ENCODE measurements at regions not wholly inside any gene's neighbourhood (a gene's known extent, or its start where the extent isn't known, plus 50 kb on each side); places are given as distances from the start of the nearest gene placed in this dataset.

GRCh38 chr5:58040846-58041245 lies 419.0 kb downstream of the PLK2 start:
- Histone ChIP-seq H3K9ac (replicated peaks in 1 of 4; ENCODE audit: extremely low read depth in 1 of 4, low read depth in 3 of 4, low read length in 3 of 4) (no peak overlapping the region), H2AFZ (ENCODE audit: low read length) (no peak overlapping the region), H4K5ac (ENCODE audit: insufficient read length, low read depth, low read length) (no peak overlapping the region), H3K4me2 (ENCODE audit: insufficient read depth in 1 of 2, low read depth in 2 of 2, low read length in 2 of 2) (no peak overlapping the region), H3K23ac (ENCODE audit: insufficient read length) (no peak overlapping the region), H3K4me1 (replicated peaks in 1 of 4; ENCODE audit: control insufficient read depth in 3 of 4, insufficient read depth in 4 of 4, low read length in 3 of 4) (no peaks in the 10 kb centered on the region), H4K8ac (ENCODE audit: extremely low read depth, insufficient read depth, low read length) (no peak overlapping the region), H3K79me1 (ENCODE audit: low read depth, low read length) (no peaks in the 10 kb centered on the region), H3K23me2 (ENCODE audit: low read depth, low read length) (no peaks in the 10 kb centered on the region), H3K18ac (ENCODE audit: extremely low read depth, low read length) (no peak overlapping the region), H4K91ac (replicated peaks; ENCODE audit: insufficient read length, low read length) (no peak overlapping the region), H3K4ac (replicated peaks; ENCODE audit: insufficient read length, low read depth, low read length) (no peak overlapping the region), H2BK12ac (ENCODE audit: low read depth, low read length) (no peak overlapping the region), H3K4me3 (ENCODE audit: extremely low read depth in 1 of 4, insufficient read depth in 2 of 4, low read depth in 3 of 4, low read length in 4 of 4) (no peak overlapping the region), H3K27me3 (replicated peaks in 1 of 4; ENCODE audit: control insufficient read depth in 3 of 4, extremely low read depth in 1 of 4, insufficient read depth in 3 of 4, low read length in 3 of 4) (no peaks in the 10 kb centered on the region), H2BK15ac (ENCODE audit: low read length) (no peak overlapping the region), H2BK5ac (ENCODE audit: low read depth, low read length) (no peak overlapping the region), H2BK20ac (ENCODE audit: low read length) (no peak overlapping the region), H3K27ac (ENCODE audit: low read depth, low read length) (no peak overlapping the region), H3K9me3 (ENCODE audit: insufficient read depth in 2 of 2, low read depth in 1 of 2, low read length in 1 of 2) (no peaks in the 10 kb centered on the region), H3K79me2 (ENCODE audit: control insufficient read depth in 1 of 2, insufficient read depth in 2 of 2, low read length in 2 of 2) (no peaks in the 10 kb centered on the region), H4K20me1 (replicated peaks in 1 of 2; ENCODE audit: control insufficient read depth in 1 of 2, insufficient read depth in 2 of 2, low read length in 2 of 2) (no peaks in the 10 kb centered on the region), H2AK5ac (ENCODE audit: low read depth, low read length) (no peak overlapping the region), H3K14ac (ENCODE audit: insufficient read length) (no peak overlapping the region), H3K36me3 (ENCODE audit: control insufficient read depth in 2 of 4, insufficient read depth in 4 of 4, low read length in 3 of 4) (no peaks in the 10 kb centered on the region), H2BK120ac (replicated peaks; ENCODE audit: low read depth, low read length) (no peak overlapping the region), H3K56ac (replicated peaks; ENCODE audit: insufficient read length, low read depth, low read length) (no peak overlapping the region)
- DNase-seq (ENCODE audit: low read depth in 1 of 2, low spot score in 2 of 2) (no peak), FAIRE-seq (no peak)
- ChIA-PET CTCF (ENCODE audit: partially characterized antibody) (no interaction called here), POLR2A (ENCODE audit: partially characterized antibody) (no interaction called here)
- 0% methylated on average over 1 of the region's 1 CpG; no CpG with 5 or more reads in 1 of the 2 experiments for WGBS, 2 experiments (ENCODE audit: extremely low coverage in 1 of 2, insufficient coverage in 1 of 2, insufficient read length in 1 of 2, insufficient replicate concordance in 2 of 2, low coverage in 1 of 2, low lambda C conversion rate in 2 of 2, missing lambda C conversion rate in 1 of 2)
- no peak for TF ChIP-seq CTCF (IDR thresholded peaks at IDR 0.05; ENCODE audit: control extremely low read depth in 1 of 3, insufficient read depth in 1 of 3, low read depth in 1 of 3, low read length in 3 of 3)
- no peak for TF ChIP-seq EGR1 (IDR thresholded peaks at IDR 0.05; ENCODE audit: borderline replicate concordance, low read depth, low read length)
- TF ChIP-seq RNF2 (IDR thresholded peaks at IDR 0.05; ENCODE audit: borderline replicate concordance, low read depth, low read length, missing control alignments, poor library complexity, severe bottlenecking), result no peak
- no peak for TF ChIP-seq ZNF274 (IDR thresholded peaks at IDR 0.05; ENCODE audit: borderline replicate concordance, extremely low read depth, low read length)
- TF ChIP-seq NANOG (IDR thresholded peaks at IDR 0.05; ENCODE audit: insufficient read depth, low read depth, low read length, poor library complexity, severe bottlenecking), result no peak
- no peak for TF ChIP-seq JUND (IDR thresholded peaks at IDR 0.05; ENCODE audit: low read length)
- no peak for TF ChIP-seq RBBP5 (IDR thresholded peaks at IDR 0.05; ENCODE audit: borderline replicate concordance, low read depth, low read length)
- no peak for TF ChIP-seq SRF (IDR thresholded peaks at IDR 0.05; ENCODE audit: low read depth, low read length)
- no peak for TF ChIP-seq CHD2 (IDR thresholded peaks at IDR 0.05; ENCODE audit: low read length)
- no peak for TF ChIP-seq EZH2 (IDR thresholded peaks at IDR 0.05; ENCODE audit: low read depth, low read length, severe bottlenecking)
- no peak for TF ChIP-seq SP2 (IDR thresholded peaks at IDR 0.05; ENCODE audit: low read length)

Data from H1 (cell line).